ENCODE measurements at regions not wholly inside any gene's neighbourhood (a gene's known extent, or its start where the extent isn't known, plus 50 kb on each side); places are given as distances from the start of the nearest gene placed in this dataset.

- TF ChIP-seq EZH2 (IDR thresholded peaks at IDR 0.05; ENCODE audit: insufficient read depth, poor library complexity, severe bottlenecking) = no peak
- TF ChIP-seq EZH2phosphoT487 (IDR thresholded peaks at IDR 0.05; ENCODE audit: insufficient read depth, low read depth) = no peak
These were observed 62.2 kb upstream of the FRMPD4 start for GRCh38 chrX:12076046-12076445.

All from GM23248 (cell line).